Parathyroid adenoma (tissue), 2 donors: ENCODE measurements at regions not wholly inside any gene's neighbourhood (a gene's known extent, or its start where the extent isn't known, plus 50 kb on each side); places are given as distances from the start of the nearest gene placed in this dataset.

Experiments
- H2AFZ ChIP-seq: fragments of 300-600 bp; sonication (generic); one replicate; pipeline ENCODE4 v1.7.0; 2017; ENCODE audit warnings: antibody characterized with exemption, mild to moderate bottlenecking
- H3K27ac ChIP-seq: fragments of 300-600 bp; sonication (generic); one replicate; pipeline ENCODE4 v1.7.0; 2017
- H3K27me3 ChIP-seq: fragments of 300-600 bp; sonication (generic); one replicate; pipeline ENCODE4 v1.7.0; 2017; ENCODE audit warnings: low read length; ENCODE audit not compliant: control insufficient read depth, insufficient read depth
- H3K36me3 ChIP-seq: fragments of 300-600 bp; sonication (generic); one replicate; pipeline ENCODE4 v1.7.0; 2017; ENCODE audit warnings: low read length; ENCODE audit not compliant: control insufficient read depth, insufficient read depth
- H3K4me1 ChIP-seq: fragments of 300-600 bp; sonication (generic); one replicate; pipeline ENCODE4 v1.7.0; 2017; ENCODE audit warnings: control low read depth
- H3K4me2 ChIP-seq: fragments of 300-600 bp; sonication (generic); one replicate; pipeline ENCODE4 v1.7.0; 2017; ENCODE audit warnings: low read length
- H3K4me3 ChIP-seq: fragments of 300-600 bp; sonication (generic); one replicate; pipeline ENCODE4 v1.7.0; 2017; ENCODE audit warnings: low read depth, low read length
- H3K79me2 ChIP-seq: fragments of 300-600 bp; sonication (generic); one replicate; pipeline ENCODE4 v1.7.0; 2017; ENCODE audit warnings: control low read depth
- H3K9ac ChIP-seq: fragments of 300-600 bp; sonication (generic); one replicate; pipeline ENCODE4 v1.7.0; 2017; ENCODE audit warnings: mild to moderate bottlenecking
- H3K9me3 ChIP-seq: fragments of 300-600 bp; sonication (generic); one replicate; pipeline ENCODE4 v1.7.0; 2017; ENCODE audit warnings: low read length; ENCODE audit not compliant: control insufficient read depth
- TF ChIP-seq, protein P1 (sequence below): fragments of 300-600 bp; sonication (generic); IDR thresholded peaks from one replicate; pipeline ENCODE4 v1.7.0; 2017; ENCODE audit warnings: antibody characterized with exemption, mild to moderate bottlenecking
- donor health status: primary hyperparathyroidism.

DNA sequence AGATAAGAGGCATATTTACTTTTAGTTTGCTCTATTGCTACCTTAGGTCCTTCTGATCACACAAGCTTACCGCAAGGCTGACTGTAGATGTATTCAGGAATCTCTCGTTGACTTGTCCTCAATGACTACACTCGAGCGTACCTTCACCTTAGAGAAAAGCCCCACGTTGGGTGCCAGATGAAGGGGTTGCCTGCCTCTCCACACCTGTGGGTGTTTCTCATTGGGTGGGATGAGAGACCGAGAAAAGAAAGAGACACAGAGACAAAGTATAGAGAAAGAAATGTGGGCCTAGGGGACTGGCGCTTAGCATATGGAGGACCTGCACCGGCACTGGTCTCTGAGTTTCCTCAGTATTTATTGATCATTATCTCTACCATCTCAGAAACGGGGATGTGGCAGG is 51.8 kb downstream of the ASCL4 start:
- Histone ChIP-seq H3K4me3 (no peak overlapping the region), H3K27me3 (no peaks in the 10 kb centered on the region)
- TF ChIP-seq, protein P1, sequence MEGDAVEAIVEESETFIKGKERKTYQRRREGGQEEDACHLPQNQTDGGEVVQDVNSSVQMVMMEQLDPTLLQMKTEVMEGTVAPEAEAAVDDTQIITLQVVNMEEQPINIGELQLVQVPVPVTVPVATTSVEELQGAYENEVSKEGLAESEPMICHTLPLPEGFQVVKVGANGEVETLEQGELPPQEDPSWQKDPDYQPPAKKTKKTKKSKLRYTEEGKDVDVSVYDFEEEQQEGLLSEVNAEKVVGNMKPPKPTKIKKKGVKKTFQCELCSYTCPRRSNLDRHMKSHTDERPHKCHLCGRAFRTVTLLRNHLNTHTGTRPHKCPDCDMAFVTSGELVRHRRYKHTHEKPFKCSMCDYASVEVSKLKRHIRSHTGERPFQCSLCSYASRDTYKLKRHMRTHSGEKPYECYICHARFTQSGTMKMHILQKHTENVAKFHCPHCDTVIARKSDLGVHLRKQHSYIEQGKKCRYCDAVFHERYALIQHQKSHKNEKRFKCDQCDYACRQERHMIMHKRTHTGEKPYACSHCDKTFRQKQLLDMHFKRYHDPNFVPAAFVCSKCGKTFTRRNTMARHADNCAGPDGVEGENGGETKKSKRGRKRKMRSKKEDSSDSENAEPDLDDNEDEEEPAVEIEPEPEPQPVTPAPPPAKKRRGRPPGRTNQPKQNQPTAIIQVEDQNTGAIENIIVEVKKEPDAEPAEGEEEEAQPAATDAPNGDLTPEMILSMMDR, result no peak

GRCh38 chr12:107829271-107829670 is 54.8 kb downstream of the ASCL4 start:
- H3K4me1 ChIP-seq, result peaks cover 23% of the 10 kb centered on the region
- no peaks in the 10 kb centered on the region for H3K79me2 ChIP-seq
- no peak overlapping the region for H2AFZ ChIP-seq
- H3K27ac ChIP-seq, result no peak overlapping the region
- no peak overlapping the region for H3K9ac ChIP-seq
- TF ChIP-seq, protein P1, result no peak
- H3K9me3 ChIP-seq, result no peaks in the 10 kb centered on the region
- no peak overlapping the region for H3K4me3 ChIP-seq
- no peak overlapping the region for H3K4me2 ChIP-seq
- no peaks in the 10 kb centered on the region for H3K36me3 ChIP-seq
- H3K27me3 ChIP-seq, result no peaks in the 10 kb centered on the region

More for the DNA sequence above, 51.8 kb downstream of the ASCL4 start:
- Histone ChIP-seq H3K4me2 (no peak overlapping the region), H3K27ac (no peak overlapping the region), H3K79me2 (no peaks in the 10 kb centered on the region), H2AFZ (no peak overlapping the region), H3K9ac (no peak overlapping the region), H3K9me3 (no peaks in the 10 kb centered on the region), H3K4me1 (no peaks in the 10 kb centered on the region), H3K36me3 (no peaks in the 10 kb centered on the region)

GRCh38 chr12:107832441-107832840 is 57.9 kb downstream of the ASCL4 start:
- H3K27me3 ChIP-seq, result no peaks in the 10 kb centered on the region
- no peak overlapping the region for H3K4me3 ChIP-seq
- peak overlapping the region; percentile 17 for H2AFZ ChIP-seq
- H3K9ac ChIP-seq, result no peak overlapping the region
- H3K79me2 ChIP-seq, result no peaks in the 10 kb centered on the region
- peak overlapping the region; percentile 52 for H3K27ac ChIP-seq
- no peak overlapping the region for H3K4me2 ChIP-seq
- TF ChIP-seq, protein P1, result no peak
- no peaks in the 10 kb centered on the region for H3K36me3 ChIP-seq
- peaks cover 23% of the 10 kb centered on the region for H3K4me1 ChIP-seq
- H3K9me3 ChIP-seq, result no peaks in the 10 kb centered on the region

- Histone ChIP-seq H3K9ac (no peak overlapping the region), H3K27ac (no peak overlapping the region), H3K36me3 (no peaks in the 10 kb centered on the region), H3K4me3 (no peak overlapping the region), H3K4me1 (peaks cover 8% of the 10 kb centered on the region), H3K4me2 (no peak overlapping the region), H2AFZ (no peak overlapping the region), H3K79me2 (peaks cover 3% of the 10 kb centered on the region), H3K27me3 (peaks cover under 1% of the 10 kb centered on the region), H3K9me3 (no peaks in the 10 kb centered on the region)
- TF ChIP-seq, protein P1, result no peak
Measured at GRCh38 chr12:107840186-107840585, 65.7 kb downstream of the ASCL4 start.
